DMS53 treated with DMSO at 0.1 percent for 48 hours (cell line): ENCODE measurements at regions not wholly inside any gene's neighbourhood (a gene's known extent, or its start where the extent isn't known, plus 50 kb on each side); places are given as distances from the start of the nearest gene placed in this dataset.

Experiments
- DNase-seq: peaks from one replicate; lab custom pipeline; 2025; ENCODE audit not compliant: unreplicated experiment; lab: John Stamatoyannopoulos, UW

DNA sequence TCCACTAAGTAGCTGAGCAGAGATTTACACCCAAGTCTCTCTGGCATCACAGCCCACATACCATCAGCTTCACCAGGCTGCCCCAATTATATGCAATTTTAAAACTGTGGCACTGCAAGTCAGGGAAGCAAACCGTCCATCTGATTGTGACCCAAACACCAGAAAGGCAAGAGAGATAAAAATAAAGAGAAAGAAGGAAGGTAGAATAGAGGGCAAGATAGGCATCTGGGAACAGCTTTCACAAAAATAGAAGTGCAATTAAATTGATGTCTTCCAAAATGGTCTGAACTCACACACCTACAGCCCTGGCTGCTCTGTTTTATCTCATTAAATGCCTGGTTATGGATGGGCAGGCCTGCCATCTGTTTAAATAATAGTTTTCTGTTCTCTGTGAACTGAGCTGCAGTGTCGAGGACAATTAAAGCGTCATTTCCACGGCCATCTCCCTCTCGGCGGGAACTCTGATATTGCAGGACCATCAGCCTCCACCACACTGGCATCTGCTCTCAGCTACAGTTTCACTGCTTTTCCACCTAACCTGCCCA is 509.1 kb downstream of the INHBA start:
- no peak for DNase-seq

DNA sequence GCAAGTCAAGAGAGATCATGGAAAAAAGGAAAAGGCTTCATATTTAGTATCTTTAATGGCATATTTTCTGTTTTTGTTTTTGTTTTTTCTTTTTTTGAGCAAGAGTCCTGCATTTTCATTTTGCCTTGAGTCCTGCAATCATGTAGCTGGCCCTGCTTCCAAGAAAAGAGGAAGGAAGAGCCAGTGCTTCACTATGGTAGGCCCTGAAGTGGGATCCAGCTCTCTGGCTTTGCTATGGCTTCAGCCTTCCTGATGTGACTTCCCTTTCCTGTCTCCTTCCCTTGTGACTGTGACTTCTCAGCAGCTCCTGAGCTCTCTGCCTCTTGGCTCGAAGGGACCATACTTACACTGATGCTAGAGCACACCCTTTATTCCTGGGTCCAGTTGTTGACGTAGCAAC is 512.3 kb downstream of the INHBA start:
- DNase-seq = no peak

DNA sequence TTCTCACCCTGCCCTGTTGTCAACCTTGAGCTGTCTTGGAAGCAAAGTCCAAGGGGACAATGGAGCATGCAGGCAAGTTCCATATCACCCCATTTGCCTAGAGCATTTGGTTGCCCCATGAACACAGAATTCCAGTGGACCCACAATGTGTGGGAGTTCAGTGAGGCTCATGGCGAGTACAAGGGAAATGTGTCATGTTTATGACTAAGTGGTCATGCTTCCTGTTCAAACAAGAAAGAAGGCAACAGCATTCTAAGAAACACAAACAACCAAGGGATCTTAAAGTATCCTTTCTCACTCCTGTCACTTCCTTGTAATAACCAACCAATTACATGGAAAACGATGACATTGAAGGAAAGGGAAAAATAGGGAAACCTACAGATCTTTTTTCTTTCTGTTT is 513.0 kb downstream of the INHBA start:
- peak; percentile 12 for DNase-seq

DNA sequence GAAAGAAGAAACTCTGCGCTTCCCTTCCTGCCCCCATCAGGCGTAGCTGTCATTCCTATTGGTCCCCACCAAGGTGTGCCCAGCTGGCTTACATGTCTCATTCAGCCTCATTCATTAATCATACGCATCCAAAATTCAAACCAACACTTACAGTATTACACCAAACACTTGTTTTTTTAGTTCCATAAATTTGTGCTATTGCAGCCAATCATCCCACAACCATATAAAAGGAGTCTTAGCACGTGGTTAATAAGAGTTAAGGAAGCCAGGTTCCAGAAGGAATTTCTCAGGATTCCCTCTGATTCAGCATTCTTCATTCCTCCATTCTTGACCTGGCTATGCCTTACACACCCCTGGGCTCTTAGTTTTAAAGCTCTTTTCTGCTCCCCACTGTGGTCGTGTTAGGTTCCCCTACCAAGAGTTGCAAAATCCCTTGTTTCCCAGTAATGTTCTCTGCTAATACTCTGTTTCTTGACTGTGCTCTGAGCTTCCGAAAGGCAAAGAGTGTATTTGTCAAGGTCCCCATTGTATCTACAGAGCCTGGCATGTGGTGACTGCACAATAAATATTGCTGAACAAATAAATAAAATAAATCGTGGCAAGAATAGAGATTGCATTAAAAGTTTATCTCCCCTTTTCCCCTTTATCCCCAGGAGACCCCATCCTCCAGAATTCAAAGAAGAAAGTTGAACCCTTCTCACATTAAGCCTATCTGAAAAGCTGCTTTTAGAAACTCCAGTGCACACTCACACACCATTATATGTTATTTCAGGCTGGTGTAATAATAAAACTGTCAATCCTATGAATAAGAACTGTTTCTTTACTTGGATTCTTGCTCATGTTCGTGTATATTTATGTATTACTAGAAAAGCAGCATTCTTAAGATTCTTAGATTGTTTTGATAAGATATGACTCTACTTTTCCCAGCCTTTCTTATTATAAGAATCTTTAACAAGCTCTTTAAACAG is 514.4 kb downstream of the INHBA start:
- no peak for DNase-seq

DNA sequence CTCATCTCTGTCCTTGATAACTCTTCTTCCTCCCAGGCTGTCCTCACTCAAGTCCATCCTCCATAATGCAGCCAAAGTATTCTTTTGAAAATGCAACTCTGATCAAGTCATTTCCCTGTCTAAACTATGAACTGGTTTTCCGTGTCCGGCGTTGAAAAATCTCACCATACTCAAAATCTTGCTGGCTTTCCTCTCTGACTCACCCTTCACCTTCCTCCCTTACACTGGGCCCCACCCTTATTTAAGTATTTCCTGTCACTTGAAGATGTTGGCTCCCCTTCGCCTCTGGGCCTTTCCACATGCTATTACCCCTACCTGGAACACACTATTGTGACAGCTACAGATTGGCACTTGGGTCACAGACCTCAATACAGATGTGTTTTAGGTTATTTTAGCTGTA is 515.6 kb downstream of the INHBA start:
- no peak for DNase-seq

DNA sequence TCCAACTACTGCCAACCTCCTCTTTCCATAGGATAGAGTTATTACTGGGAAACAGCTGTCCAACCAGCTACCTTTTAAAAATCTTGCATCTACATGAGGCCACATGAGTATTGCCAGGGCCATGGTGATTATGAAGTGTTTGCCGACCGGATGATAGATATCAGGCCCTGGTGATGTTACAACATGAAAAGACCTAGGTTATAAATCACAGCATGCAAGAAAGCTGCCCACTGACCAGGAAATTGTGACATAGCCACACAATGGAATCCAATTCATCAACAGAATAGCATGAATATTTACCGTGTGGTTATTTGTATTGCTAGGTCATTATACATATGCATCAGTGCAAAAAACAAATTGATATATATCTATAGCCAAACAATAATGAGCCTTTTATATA is 517.0 kb downstream of the INHBA start:
- DNase-seq = no peak

DNA sequence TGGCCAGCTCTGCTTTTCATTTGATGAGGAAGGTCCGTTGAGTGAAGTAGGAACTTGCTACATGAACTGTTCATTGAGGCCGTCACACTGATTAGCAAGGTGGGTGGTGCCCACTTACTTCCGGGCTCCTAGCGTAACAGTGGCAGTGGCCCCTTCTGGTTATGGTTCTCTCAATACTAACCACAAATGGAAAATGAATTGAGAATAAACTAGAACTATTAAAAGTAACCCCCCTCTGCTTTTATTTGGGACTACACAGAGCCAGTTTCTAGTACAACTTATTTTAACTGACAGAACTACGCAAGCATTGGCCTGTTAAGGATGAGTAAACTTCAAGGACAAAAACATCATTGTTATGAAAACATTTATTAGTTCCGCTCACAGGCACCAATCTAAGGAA is 519.1 kb downstream of the INHBA start:
- no peak for DNase-seq

DNA sequence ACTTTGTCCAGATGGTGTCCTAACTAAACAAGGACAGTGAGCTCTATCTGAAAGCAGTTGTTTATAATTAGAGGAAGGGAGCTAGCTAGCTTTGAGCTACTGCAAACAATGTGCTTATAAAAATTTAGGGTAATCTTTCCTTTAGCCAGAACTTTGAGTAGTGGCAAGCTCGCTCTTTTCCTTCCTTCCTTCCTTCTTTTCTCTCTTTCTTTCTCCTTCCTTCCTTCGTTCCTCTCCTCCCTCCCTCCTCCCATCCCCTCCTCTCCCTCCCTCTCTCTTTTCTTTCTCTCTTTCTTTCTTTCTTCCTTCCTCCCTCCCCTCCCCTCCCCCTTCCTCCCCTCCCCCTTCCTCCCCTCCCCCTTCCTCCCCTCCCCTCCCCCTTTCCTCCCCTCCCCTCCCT is 520.1 kb downstream of the INHBA start:
- DNase-seq = no peak

DNA sequence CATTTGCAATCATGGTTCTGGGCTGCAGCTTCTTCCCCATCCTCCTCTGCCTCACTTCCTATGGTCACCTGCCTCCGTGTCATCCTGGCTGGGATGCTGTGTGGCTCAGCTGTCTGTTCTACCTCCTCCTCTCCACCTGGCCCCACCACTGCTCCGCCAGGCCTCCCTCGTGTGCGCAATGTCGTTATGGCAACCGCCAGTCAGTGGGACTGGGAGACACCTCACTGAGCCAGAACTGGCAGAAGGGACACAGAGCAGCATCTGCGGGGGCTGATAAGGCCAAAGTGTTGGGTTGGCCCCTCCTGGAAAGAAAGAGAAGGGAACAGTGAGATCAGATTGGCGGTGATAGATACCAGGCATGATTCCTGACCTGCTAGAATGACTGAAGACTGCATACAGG is 527.5 kb downstream of the INHBA start:
- DNase-seq = no peak

DNA sequence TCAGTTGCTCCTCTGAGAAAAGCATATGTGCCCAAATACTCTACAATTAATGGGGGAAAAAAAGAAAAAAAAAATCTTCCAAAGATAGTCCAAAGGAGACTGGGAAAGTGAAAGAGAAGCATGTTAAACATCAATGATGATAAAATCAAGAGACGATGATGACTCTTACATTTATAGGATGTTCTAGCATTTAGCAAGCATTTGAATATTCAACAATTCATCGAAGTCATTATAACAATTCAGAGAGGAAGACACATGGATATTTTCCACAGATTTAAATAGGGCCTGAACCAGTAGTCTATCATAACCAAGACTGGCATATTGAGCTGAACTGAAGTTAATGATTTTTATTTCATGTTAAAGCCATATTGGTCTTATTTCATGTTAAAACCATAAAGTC is 528.4 kb downstream of the INHBA start:
- DNase-seq = no peak

DNA sequence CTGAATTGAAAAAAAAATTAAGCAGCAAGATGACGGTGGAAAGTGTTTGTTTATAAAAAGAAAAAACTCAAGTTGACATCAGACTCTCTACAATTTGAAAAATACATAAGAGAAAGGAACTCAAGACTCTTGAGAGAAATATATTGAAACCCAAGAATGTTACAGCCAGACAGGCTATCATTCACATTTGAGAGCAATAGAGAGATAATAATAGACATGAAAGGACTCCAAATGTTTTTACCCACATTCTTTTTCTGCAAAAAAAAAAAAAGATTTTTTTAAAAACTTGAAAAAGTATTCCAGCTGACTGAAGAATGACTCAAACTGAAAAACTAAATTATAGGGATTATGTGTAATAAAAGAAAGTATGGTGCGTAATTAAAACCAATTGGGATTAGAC is 532.4 kb downstream of the INHBA start:
- no peak for DNase-seq

DNA sequence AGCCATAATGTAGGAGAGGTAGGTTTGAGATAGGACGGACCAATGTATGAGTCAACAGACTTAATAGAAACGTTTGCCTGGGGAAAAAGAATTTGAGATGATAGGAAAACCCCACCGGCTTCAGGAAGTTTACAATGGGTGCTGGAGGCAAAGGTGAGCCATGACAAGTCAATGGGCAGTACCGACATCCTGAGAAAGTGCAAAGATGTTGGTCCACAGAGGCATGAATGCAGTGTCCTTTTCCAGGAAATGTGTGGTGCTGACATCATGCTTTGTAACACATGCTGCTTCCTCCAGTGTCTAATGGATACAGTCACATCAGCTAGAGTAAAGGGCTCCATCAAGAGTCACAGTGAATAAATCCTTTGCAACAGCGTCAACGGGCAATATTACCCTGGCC is 533.6 kb downstream of the INHBA start:
- DNase-seq = no peak

DNA sequence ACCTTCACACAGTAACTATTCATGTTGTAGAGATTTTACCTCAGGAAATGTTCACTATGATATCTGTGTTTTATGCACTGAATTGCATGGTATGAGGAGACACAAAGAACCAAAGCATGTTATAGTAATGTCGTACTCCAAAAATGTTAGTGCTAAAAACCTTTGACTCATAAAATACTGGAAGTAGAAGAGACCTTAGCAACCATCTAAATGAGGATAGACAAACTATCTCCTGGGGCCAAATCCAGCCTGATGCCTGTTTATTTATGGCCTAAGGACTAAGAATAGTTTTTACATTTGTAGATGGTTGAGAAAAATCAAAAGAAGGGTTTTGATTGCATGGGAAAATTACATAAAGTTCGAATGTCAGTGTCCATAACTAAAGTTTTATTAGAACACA is 535.1 kb downstream of the INHBA start:
- no peak for DNase-seq

DNA sequence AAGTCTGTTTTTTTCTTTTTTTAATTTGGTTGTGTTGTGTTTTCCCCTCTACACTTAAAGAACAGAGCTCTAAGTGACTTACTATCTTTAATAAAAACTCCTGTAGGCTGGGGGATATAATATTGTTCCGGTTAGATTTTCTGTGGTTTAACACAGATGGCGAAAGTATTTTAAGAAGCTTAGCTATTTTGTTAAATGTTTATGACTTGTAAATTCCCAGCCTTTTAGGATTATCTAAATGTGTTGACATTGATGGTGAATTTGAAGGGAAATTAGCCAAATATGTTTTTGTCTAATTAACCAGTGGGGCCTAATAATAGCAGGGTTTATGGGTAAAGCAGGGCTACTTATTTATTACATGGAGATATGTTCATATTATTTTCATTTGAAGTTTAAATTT is 538.5 kb downstream of the INHBA start:
- no peak for DNase-seq

DNA sequence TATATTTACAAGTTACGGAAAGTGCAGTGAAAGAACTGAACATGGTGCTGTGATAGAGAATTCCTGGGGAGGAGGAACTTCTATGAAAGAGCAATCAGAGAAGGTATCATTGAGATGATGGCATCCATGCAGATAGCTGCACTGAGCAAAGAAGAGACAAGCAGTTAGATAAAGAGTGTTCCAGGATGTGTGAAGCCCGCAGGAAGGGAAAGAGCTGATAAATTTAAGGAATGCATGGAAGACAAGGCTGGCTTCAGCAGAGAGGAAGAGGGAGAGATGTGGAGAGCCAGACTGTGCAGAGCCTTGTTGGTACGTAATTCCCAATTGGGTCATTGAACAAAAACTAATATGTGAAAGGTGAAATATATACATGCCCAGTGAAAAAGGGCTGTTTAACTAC is 538.9 kb downstream of the INHBA start:
- DNase-seq = no peak

DNA sequence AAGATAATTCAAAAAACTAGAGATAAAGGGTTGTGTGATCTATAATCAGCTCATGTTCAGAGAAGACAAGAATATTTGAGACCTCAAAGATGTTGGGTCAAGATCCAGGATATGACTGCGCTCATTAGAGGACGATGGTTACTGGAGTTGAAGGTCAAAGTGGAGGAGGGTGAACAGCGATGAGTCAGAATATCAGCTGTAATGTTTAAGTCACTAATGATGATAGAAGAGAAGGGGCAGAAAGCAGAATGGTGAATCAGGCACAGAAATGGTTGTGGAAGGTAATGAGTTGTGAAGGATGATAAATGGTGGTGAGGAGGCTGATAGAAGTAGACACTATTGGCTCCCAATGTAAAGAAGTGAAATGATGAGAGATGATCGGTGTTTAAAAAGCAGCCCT is 540.3 kb downstream of the INHBA start:
- no peak for DNase-seq

DNA sequence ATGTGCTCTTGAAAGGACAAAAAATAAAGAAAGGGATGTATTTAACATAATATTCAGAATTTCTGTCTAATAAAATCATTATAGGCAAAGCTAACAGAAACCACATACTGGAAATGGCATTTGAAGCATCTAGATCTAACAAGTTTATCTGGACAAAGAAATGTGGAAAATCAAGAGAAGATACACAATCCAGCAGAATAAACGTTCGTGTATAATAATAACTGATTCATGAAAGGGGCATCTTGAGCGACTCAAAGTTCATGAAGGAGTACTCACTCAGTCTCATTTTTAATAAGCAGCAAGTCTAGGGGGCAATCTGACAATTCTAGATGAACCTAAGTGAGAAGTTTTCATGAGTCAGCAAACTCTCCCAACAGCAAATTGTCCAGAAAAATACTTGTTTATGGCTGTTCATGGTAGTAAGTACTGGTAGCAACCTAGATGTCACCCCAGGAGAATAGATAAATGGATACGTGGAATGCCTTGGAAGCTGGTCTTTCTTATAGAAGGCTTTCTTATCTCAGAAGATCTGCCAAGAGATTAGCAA is 541.8 kb downstream of the INHBA start:
- no peak for DNase-seq

DNA sequence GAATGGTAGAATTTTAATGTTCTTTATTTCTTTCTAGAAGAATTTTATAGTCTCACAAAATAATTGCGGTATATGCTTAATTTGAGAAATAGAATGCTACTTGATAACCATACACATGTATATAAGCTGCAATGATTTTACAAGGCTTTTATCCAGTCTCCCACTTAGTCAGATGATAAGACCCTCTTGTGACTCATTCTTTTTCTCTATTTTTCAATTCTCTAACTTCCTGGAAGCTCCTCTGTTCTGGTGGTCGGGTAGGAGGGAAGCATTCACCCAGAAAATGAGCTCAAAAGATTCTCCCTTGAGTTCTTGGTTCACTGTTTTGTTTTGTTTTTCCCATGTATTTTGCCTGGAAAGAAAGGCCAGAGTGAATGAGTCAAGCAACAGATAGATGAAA is 546.6 kb downstream of the INHBA start:
- no peak for DNase-seq

DNA sequence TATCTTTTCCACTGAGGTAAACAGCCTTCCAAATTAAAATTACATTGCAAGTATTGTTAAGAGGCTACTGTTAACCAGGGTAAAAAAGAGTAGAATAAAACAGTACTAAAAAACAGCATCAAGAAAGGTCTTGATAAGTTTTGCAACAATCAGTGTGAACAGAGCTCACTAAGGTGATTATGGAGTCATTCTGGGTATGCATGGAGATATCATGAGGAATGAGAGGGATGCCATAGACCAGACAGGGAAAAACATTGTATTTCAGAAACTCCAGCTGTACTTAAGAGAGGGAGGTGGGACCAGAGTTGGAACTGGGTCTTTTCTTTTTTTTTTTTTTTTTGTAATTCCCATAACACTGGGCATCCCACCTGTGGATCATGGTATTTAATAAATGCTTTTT is 549.6 kb downstream of the INHBA start:
- no peak for DNase-seq

DNA sequence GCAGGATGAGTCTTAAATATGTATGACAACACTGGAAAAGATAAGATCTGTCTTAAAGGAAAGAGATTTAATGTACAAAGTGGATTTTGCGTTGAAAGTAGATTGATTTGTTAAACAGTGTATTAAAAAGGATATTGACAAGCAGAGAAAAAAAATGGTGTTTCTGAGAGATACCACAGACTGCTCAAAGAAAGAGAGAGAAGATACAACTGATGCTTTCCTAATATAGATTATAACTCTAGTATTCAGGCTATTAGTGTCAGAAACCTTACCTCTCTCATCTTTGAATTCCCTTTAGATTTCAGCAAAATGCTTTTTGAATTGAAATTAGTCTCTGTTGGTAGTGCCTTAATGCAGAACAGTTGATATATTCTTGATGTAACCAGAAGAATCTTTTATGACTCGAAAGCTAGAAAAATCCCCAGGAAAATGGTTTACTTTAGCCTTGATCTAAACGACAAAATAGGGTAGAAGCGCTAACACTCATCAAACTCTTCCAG is 550.7 kb downstream of the INHBA start:
- no peak for DNase-seq

DNA sequence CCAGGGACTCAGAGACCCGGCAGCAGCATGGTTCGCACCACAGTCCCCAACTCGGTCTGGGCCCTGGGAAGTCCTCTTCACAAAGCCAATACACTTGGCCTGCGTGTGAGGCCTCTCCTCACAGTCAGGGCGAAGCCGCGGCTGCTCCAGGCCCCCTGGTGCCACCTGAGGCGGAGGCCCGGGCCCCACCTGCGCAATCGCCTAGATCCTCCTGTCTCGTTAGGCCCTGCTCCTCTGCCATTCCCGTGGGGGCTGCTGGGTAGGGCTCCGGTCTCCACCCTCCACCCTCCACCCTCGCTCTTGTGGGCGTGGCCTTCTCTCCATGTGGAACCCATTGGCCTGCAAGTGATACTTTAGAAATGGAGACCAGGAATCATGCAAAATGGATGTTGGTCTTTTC is 553.3 kb downstream of the INHBA start:
- DNase-seq = no peak

DNA sequence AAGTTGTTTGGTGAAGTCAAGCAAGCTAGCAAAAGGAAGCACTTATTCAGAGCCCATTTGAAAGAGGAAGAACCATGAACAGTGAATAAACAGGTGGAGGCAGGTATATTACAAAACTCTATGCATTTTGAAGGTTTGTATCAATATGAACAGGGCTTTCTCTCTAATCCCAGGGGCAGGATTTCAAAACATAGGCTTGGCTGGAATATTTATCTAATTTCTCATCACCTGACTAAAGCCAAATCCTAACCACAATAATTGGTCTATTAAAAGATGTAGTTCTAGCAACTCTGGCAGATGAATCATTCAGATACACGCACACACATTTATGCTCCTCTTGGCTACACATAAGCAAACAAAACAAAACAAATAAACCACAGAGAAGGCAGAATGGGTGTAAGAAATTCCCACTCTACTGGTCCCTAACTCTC is 554.4 kb downstream of the INHBA start:
- DNase-seq = peak; percentile 96
